ENCODE measurements at regions not wholly inside any gene's neighbourhood (a gene's known extent, or its start where the extent isn't known, plus 50 kb on each side); places are given as distances from the start of the nearest gene placed in this dataset.

DNA sequence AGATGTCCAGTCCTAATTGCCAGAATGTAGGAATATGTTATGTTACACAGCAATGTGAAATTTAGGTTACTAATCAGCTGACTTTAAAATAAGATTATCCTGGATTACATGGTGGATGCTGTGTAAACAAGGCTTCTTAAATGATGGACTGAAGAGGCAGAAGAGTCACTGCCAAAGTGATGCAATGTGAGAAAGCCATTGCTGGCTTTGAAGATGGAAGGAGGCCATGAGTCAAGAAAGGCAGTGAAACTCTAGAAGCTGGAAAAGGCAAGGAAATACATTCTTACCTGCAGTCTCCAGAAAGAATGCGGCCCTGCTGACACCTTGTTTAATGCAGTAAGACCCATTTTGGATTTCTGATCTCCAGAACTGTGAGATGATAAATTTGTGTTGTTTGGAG, 179.1 kb upstream of the ZPLD1 start:
- no peak for DNase-seq

- DNase-seq: no peak
These were observed 176.1 kb upstream of the ZPLD1 start for GRCh38 chr3:102258666-102259227.

DNA sequence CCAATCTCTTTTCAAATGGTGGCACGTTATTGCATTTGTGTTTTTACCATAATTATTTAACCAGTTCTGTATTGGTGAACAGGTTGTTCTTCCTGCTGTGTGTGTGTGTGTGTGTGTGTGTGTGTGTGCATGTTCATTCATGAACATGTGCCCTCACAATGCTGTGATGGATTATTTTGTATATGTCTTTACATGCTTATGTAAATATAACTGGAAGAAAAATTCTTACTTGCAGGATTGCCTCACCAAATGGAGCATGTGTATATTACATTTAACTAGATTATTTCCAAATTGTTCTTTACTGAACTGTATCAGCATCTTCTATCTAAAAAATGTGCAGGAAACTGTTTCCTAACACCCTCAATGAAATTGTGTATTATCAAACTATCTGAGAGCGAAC, 175.2 kb upstream of the ZPLD1 start:
- no peak for DNase-seq

DNA sequence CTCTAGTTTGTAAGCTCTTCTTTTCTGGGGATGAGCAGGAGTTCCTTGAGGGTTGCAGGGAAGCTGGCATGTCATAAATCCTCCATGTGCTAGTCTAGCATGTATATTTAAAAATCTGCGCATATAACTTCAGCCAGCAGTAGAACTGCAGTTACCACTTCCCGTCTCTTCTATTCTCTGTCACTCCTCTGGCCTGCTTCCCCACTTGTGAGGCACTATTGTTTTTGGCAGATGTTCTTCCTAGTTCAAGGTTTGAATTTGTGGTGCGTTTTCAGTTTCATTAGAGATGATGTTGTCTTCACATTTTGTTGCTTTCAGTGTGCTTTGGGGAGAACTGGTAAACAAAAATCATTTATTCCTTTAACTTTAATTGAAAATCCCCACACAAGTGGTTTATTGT, 169.1 kb upstream of the ZPLD1 start:
- DNase-seq: no peak

GRCh38 chr3:102269406-102269805, 165.4 kb upstream of the ZPLD1 start:
- DNase-seq: no peak

GRCh38 chr3:102290241-102290640, 144.6 kb upstream of the ZPLD1 start:
- DNase-seq: no peak

- DNase-seq: no peak
These were observed 139.1 kb upstream of the ZPLD1 start for GRCh38 chr3:102295756-102296155.

DNA sequence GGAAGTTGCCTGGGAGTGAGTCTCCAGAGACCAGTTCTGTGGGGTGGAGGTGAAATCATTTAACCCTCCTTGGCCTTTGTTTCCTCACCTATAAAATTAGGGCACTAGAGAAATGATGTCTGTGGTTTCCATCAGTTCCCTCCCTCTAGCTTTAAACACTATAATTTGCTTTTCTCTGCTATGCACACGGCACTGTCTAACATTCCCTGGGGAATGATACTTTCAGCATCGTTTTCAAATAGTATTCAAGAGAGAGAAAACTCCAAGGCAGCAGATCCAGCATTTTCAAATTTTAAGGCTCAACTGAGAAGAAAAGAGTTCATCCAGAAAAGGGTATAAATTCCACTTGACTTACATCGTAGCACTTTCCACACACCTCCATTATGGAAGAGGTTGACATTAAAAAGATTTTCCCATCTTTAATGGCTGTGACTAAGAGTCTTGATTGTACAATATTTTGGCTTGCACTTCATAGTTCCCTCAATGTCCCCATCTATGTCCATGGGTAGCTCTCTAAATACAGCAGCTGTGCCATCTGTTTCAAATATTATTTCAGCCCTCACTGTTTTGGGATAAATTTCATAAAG, 137.7 kb upstream of the ZPLD1 start:
- DNase-seq: no peak

DNA sequence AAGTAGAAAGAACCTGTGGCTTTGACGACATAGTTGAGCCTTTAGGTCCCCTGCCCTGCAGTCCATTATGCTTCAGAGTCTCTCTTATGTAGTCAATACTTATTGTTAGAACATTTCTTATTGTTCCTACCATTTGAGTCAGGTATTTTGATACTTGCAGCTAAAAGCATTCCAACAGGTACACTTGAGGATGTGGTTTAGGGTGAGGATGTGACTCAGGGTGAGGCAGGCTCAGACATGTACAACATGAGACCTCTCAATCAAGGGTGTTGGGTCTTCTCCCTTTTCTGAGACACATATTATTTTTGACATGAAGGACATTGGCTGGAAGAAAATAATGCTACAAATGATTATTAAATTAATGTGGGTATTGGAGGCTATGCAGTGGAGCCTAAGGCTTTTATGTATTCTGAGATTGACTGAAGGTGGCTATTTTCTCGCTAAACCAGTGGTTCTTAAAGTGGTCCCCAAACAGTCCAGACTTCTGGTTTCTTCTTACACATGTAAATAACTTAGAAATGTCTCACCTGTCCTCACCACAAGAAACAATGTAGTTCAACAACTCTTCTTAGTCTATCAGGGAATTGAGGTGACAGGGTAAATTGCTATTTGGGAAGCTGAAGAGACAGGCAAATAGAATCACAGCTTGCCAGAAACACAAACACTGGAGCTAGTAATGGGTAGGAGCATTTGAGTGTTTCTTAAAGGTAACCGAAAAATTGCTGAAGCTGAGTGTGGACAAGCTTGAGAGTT, 135.5 kb upstream of the ZPLD1 start:
- no peak for DNase-seq

GRCh38 chr3:102301155-102301880, 133.5 kb upstream of the ZPLD1 start:
- DNase-seq: no peak

DNA sequence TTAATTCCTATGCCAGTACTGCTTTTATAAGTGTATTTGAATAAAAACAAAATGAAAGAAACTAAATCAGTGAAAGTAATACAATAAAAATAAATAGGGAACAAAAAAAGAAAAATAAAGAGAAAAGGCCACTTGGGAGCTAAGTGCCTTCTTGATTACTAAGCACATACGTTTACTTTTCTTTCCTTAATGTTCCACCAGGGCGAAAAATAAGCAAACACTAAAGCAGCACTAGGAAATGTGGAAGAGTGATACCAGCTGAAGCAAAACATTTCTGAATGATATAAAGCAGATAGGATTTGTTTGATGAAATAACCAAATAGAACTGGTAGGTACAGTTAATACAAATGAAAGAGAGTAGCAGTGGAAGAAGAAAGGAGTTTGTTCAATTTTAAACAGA, 132.8 kb upstream of the ZPLD1 start:
- DNase-seq: no peak

GRCh38 chr3:102304550-102304949, 130.3 kb upstream of the ZPLD1 start:
- DNase-seq: no peak

DNA sequence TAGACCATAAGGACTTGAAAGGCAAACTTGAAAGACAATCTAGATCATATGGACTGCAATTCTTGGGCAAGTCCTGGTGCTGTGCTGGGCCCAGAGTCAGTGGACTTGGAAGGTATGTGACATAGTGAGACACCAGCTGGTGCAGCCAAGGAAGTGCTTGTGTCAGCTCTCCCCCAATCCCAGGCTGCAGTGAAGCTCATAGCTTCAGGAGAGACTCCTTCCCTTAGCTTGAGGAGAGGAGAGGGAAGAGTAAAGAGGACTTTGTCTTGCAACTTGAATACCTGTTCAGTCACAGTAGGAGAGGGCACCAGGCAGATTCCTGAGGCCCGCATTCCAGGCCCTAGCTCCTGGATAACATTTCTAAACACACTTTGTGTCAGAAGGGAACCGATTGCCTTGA, 127.4 kb upstream of the ZPLD1 start:
- no peak for DNase-seq

DNA sequence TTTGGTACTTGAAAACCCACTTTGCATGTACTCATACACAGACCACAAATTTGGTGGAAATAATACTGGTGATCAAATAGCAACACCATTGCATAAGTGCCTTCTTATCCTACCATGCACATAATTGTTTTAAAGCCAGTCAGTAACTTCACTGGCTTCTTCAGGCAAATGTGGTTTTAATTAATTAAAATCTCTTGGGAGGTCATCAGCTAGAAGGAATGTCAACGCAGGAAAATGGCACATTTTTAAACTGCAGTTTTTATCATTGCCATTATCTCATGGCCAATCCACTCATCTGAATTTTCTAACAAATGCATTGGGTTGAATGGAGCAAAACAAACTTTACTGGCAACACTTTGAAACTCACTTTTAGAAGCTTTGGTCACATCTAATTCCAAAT, 105.7 kb upstream of the ZPLD1 start:
- no peak for DNase-seq

- DNase-seq: no peak
These were observed 105.3 kb upstream of the ZPLD1 start for GRCh38 chr3:102329561-102329960.

DNA sequence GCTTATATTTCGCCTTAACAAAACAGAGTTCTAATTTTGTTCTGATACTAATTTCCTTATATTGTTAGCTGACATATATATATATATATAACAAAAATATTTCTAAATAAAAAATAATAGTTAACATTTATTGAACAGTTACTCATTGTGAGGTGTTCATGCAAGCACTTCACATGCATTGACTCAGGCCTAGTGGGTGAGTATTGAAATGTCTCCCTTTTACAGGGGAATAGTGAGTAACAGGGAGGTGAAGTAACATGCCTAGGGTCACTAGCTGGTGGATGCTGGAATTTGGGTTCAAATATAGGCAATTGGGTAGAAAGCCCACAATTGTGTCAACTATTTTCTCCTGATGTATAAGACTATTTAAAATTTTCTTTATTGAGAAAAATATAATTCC, 102.6 kb upstream of the ZPLD1 start:
- no peak for DNase-seq

GRCh38 chr3:102332934-102333333, 101.9 kb upstream of the ZPLD1 start:
- no peak for DNase-seq

- no peak for DNase-seq
These were observed 98.7 kb upstream of the ZPLD1 start for GRCh38 chr3:102336130-102336529.

- DNase-seq: no peak
These were observed 95.1 kb upstream of the ZPLD1 start for GRCh38 chr3:102339671-102340070.

DNA sequence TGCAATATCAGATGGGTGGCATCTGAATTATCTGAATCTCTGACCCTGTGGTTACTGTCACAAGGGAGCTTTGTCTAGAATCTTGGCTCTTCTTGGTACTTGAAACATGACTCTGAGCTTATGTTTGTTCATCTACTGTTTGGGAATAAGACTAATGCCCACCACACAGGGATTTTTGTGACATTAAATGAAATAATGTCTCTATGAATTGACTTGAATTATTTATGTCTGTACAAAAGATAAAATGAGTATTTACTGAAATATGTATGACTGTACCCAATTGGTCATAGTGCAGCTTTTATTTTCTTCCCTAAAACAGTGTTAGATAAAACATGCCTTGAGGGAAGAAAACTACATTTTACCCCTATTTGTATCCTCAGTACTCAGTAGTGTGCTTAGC, 87.9 kb upstream of the ZPLD1 start:
- no peak for DNase-seq

GRCh38 chr3:102348904-102349303, 85.9 kb upstream of the ZPLD1 start:
- no peak for DNase-seq

GRCh38 chr3:102353148-102353547, 81.7 kb upstream of the ZPLD1 start:
- DNase-seq: no peak

DNA sequence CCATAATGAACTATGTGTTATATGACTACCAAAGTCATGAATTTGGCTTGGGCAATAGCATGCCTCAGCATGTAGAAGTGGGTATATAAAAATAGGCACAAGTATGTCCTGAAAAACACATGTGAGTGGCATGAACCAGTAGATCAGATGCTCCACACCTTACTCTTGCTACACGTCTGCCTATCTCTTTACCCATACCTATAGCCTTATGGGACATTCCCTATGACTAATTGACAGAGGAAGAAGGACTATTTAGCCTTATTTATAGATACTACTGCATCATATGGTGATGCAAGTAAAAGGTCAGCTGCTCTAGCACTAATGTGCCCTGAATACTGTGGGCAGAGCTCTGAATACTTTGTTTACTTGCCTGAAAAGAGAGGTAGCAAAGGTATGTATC, 81.0 kb upstream of the ZPLD1 start:
- no peak for DNase-seq
